ENCODE measurements at regions not wholly inside any gene's neighbourhood (a gene's known extent, or its start where the extent isn't known, plus 50 kb on each side); places are given as distances from the start of the nearest gene placed in this dataset.

DNA sequence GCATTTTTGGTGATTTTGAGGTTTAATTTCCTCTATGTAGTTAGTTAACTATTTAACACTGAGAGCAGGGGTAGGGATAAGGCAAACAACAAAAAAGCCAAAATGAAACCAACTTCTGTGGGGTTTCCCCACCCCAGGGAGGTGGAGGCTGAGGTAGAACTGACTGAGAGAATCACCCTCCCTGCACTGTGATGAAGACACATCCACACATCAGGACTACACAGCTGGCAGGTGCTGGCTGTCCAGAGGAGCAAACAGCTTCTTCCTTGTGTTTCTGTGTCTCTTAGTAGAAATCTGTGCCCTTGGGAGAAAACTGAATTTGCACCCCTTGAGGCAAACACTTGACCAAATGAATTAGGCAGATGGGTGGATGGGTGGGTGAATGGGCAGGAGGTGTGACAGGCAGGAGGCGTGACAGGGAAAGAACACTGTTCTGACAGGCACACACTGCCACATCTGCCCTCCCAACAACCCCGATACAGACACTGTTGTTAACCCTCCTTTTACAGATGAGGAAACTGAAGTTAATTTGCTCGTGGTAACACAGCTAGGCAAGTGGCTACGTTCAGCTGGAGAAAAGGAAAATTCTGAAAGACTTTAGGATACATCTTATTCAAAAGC, 62.9 kb upstream of the AMZ2 start:
- Mint-ChIP-seq H3K27ac (peak overlapping the region; percentile 71), H3K9me3 (no peaks in the 10 kb centered on the region), H3K27me3 (no peaks in the 10 kb centered on the region), H3K4me1 (ENCODE audit: low read depth) (peaks cover 71% of the 10 kb centered on the region), H3K36me3 (ENCODE audit: low read depth) (no peaks in the 10 kb centered on the region), H3K4me3 (peak overlapping the region; percentile 37)
- DNase-seq, result peak; percentile 62

DNA sequence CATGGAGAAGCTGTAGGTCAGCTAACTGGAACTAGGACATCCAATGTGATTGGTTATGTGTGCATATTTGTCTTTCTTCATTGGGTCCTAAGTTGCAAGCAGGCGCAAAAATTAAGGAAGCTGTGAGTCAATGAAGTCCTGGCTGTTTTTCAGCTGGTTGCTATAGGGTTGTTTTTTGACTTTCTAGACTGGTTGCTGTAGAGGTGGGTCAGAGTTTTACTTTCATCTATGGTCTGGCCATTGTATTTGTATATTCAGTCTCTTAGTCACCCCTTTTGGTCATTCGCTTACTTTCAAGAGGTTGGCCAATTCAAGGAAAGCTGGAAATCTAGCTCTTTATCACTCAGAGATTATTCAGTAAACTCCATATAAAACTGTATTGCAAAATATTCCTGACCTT, 62.0 kb upstream of the AMZ2 start:
- H3K4me3 Mint-ChIP-seq, result no peak overlapping the region
- H3K27ac Mint-ChIP-seq, result no peak overlapping the region
- peaks cover 71% of the 10 kb centered on the region for H3K4me1 Mint-ChIP-seq (ENCODE audit: low read depth)

DNA sequence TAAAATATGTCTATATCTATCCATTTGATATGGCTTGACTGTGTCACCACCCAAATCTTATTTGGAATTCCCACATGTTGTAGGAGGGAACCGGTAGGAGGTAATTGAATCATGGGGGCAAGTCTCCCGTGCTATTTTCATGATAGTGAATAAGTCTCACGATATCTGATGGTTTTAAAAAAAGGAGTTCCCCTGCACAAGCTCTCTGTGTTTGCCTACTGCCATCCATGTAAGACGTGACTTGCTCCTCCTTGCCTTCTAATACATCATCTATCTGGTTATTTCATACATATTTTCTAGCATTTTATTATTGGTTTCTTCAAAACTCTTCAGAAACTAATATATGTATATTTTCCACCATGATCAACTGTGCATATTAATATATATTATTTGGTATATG, 57.3 kb upstream of the AMZ2 start:
- H3K4me1 Mint-ChIP-seq (ENCODE audit: low read depth), result peaks cover 32% of the 10 kb centered on the region
- no peak for DNase-seq
- H3K36me3 Mint-ChIP-seq (ENCODE audit: low read depth), result no peaks in the 10 kb centered on the region
- no peaks in the 10 kb centered on the region for H3K9me3 Mint-ChIP-seq
- peaks cover 5% of the 10 kb centered on the region for H3K27me3 Mint-ChIP-seq
- H3K4me3 Mint-ChIP-seq, result no peak overlapping the region
- no peak overlapping the region for H3K27ac Mint-ChIP-seq

More for the DNA sequence above, 62.0 kb upstream of the AMZ2 start:
- no peaks in the 10 kb centered on the region for H3K27me3 Mint-ChIP-seq
- no peaks in the 10 kb centered on the region for H3K9me3 Mint-ChIP-seq
- no peaks in the 10 kb centered on the region for H3K36me3 Mint-ChIP-seq (ENCODE audit: low read depth)
- no peak for DNase-seq

DNA sequence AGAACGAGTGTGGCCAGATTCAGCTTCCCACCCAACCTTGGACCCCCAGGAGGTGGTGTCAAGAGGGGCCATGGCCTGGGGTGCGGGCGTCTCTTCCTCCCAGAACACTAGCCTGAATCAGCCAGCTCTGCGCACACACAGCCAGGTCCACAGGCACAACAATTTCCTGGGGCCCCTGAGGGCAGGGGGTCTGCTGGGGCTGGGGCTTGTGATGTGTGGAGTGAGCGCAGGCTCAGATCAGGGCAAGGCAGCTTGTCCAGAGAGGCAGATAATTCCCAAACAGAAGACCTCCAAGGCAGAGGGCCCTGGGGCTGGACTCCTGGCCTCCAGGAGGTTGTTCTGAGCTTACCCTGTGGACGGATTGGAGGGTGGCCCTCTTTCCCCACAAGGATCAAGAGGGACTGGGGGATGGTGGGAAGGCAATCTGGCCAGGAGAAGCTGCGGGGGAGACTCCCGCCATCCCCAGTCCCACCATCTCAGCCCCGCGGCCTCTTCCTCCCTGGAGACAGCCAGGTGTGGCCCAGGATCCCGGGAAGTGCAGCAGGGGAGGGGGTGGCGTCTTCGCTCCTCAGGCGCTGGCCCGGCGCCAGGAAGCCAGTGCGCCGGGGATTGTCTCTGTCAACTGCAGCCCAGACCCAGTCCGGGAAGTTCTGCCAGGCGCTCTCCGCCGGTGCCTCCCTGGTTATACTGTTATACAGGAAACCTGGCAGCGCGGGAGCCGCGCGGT, 52.0 kb upstream of the AMZ2 start:
- Mint-ChIP-seq H3K27ac (peak overlapping the region; percentile 8), H3K36me3 (ENCODE audit: low read depth) (no peaks in the 10 kb centered on the region), H3K27me3 (peaks cover 42% of the 10 kb centered on the region), H3K4me1 (ENCODE audit: low read depth) (peaks cover 39% of the 10 kb centered on the region), H3K4me3 (peak overlapping the region; percentile 70), H3K9me3 (no peaks in the 10 kb centered on the region)
- DNase-seq, result peak; percentile 60

- DNase-seq, result peak; percentile 53
- Mint-ChIP-seq H3K27me3 (peaks cover 42% of the 10 kb centered on the region), H3K4me3 (peak overlapping the region; percentile 70), H3K27ac (no peak overlapping the region), H3K9me3 (no peaks in the 10 kb centered on the region), H3K4me1 (ENCODE audit: low read depth) (peaks cover 42% of the 10 kb centered on the region), H3K36me3 (ENCODE audit: low read depth) (no peaks in the 10 kb centered on the region)
These were observed 51.3 kb upstream of the AMZ2 start for GRCh38 chr17:68196394-68197090.

DNA sequence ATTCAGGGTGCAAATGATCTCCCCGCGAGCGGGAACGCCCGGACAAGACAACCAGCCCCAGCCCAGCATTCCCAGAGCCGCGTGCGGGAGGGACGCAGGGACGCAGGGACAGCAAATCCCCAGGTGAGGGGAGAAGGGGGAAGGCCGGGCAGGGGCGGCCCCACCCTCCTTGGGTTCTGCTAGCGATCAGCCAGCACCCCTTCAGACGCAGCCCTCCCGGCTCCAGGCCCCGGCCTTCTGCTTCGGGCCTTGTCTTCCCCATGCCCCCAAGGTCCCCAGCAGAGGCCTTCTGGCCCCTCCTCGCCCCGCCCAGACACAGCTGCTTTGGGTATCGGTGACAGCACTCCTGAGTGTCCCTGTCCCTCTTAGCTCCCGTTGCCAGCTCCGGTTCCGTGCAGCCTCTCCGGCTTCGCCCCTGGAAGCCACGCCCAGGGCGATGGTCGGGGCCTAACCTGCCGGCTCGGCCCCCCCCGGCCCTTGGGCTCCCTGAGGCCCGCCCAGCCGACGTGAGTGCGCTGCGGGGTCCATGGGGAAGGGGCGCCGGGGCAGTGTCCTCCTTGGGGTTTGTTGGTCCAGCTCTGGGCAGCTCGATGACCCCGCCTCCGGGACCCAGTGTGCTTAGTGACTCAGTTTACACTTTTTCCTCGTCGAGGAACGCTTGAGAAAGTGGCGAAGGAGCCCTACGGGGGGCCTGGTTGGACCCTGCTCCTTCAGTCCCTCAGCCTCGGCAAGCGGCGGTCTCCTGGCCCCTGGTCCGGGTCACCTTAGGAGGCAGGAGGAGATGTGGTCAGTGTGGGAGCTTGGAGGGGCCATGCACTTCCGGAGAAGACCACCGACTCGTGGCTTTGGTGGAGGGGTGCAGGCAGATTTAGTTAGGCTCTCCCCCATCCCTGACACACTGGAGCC, 50.5 kb upstream of the AMZ2 start:
- peak; percentile 72 for DNase-seq
- Mint-ChIP-seq H3K27me3 (peaks cover 42% of the 10 kb centered on the region), H3K4me3 (peak overlapping the region; percentile 70), H3K36me3 (ENCODE audit: low read depth) (no peaks in the 10 kb centered on the region), H3K4me1 (ENCODE audit: low read depth) (peaks cover 39% of the 10 kb centered on the region), H3K27ac (no peak overlapping the region), H3K9me3 (no peaks in the 10 kb centered on the region)

- Mint-ChIP-seq H3K27ac (no peak overlapping the region), H3K4me1 (ENCODE audit: low read depth) (peaks cover 42% of the 10 kb centered on the region), H3K4me3 (peak overlapping the region; percentile 70), H3K36me3 (ENCODE audit: low read depth) (no peaks in the 10 kb centered on the region), H3K9me3 (no peaks in the 10 kb centered on the region), H3K27me3 (peaks cover 42% of the 10 kb centered on the region)
- DNase-seq, result peak; percentile 58
These were observed 49.6 kb upstream of the AMZ2 start for GRCh38 chr17:68197997-68198930.

Data from activated T-cell treated with anti-CD3 and anti-CD28 coated beads, Interleukin-2, amount 50 U/mL, for 24 hours (primary cell).